Ascending aorta (tissue), 2 donors: ENCODE measurements at regions not wholly inside any gene's neighbourhood (a gene's known extent, or its start where the extent isn't known, plus 50 kb on each side); places are given as distances from the start of the nearest gene placed in this dataset.

Source experiments
- DNase-seq, 2 donors: peaks; one replicate each; pipeline ENCODE4 v3.0.0-alpha.2; 2019; ENCODE audit warnings: low spot score in 2 of 2
- H3K27ac ChIP-seq, 2 donors: fragments of 200-600 bp; sonication (generic); one replicate each; pipeline ENCODE4 v1.5.1; 2016 to 2017; ENCODE audit warnings: mild to moderate bottlenecking in 1 of 2
- H3K27me3 ChIP-seq: fragments of 200-600 bp; sonication (generic); one replicate; pipeline ENCODE4 v1.5.1; 2017
- H3K36me3 ChIP-seq, 2 donors: fragments of 200-600 bp; sonication (generic); one replicate each; pipeline ENCODE4 v1.5.1; 2016
- H3K4me1 ChIP-seq, 2 donors: fragments of 200-600 bp; sonication (generic); one replicate each; pipeline ENCODE4 v1.5.1; 2016 to 2017; ENCODE audit warnings: mild to moderate bottlenecking in 1 of 2
- H3K4me3 ChIP-seq, 2 donors: fragments of 200-600 bp; sonication (generic); one replicate each; pipeline ENCODE4 v1.5.1; 2016 to 2017; ENCODE audit warnings: mild to moderate bottlenecking in 1 of 2
- H3K9me3 ChIP-seq, 2 donors: fragments of 200-600 bp; sonication (generic); one replicate each; pipeline ENCODE4 v1.5.1; 2016
- intact Hi-C: fragments of 100-400 bp; cut with DNase I; formaldehyde crosslinking; loops from one replicate; pipeline ENCODE4 v1.15.1; 2023
- TF ChIP-seq, protein P1 (sequence below), 3 experiments: fragments of 200-600 bp in 2 of 3; fragments of 450-650 bp in 1 of 3; sonication (generic) in 2 of 3; IDR thresholded peaks; one replicate each; pipeline ENCODE4 v1.5.1; 2016 to 2019; ENCODE audit warnings: antibody characterized with exemption in 3 of 3, mild to moderate bottlenecking in 1 of 3, moderate library complexity in 1 of 3

DNA sequence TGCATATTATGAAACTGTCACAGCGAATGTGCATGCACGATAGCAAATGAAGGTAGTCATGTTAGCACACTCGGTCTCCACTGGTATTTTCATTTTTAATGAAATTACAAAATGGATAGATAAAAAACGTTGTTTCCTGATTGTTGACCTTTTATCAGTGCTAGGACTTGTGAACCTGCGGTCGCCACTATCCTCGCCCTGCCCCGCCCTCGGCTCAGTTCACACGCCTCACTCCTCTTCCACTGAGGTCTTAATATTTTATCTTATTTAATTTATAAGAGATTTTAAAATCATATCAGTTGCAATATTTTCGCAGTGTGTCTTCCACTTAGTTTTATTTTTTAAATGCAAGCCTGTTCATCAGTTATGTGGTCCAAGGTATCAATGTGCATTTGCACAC lies 382.6 kb upstream of the IRX4 start:
- DNase-seq: no peak
- Histone ChIP-seq H3K4me1 (no peaks in the 10 kb centered on the region), H3K36me3 (no peaks in the 10 kb centered on the region), H3K27ac (no peak overlapping the region), H3K27me3 (no peaks in the 10 kb centered on the region), H3K4me3 (no peak overlapping the region), H3K9me3 (no peaks in the 10 kb centered on the region)
- TF ChIP-seq, protein P1, sequence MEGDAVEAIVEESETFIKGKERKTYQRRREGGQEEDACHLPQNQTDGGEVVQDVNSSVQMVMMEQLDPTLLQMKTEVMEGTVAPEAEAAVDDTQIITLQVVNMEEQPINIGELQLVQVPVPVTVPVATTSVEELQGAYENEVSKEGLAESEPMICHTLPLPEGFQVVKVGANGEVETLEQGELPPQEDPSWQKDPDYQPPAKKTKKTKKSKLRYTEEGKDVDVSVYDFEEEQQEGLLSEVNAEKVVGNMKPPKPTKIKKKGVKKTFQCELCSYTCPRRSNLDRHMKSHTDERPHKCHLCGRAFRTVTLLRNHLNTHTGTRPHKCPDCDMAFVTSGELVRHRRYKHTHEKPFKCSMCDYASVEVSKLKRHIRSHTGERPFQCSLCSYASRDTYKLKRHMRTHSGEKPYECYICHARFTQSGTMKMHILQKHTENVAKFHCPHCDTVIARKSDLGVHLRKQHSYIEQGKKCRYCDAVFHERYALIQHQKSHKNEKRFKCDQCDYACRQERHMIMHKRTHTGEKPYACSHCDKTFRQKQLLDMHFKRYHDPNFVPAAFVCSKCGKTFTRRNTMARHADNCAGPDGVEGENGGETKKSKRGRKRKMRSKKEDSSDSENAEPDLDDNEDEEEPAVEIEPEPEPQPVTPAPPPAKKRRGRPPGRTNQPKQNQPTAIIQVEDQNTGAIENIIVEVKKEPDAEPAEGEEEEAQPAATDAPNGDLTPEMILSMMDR (IDR thresholded peaks at IDR 0.05): no peak
- intact Hi-C loops: no loop called here

DNA sequence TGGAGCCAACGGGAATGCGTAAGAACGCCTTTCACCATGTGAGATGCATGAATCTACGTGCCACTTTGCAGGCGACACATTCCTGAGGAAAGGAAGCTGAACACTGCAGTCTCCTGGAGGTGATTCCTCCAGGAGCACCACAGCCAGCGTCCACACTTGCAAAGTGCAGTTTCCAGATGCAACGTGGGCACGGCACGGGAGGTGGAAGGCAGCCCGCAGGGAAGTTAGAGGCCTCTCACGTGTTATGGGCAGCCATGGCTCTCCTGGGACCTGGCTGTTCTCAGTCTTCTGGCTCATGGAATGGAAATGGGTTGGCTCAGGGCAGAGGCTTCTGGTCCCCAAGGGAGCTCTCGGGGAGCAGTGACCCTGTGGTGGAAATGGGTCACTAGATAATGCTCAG lies 381.0 kb upstream of the IRX4 start:
- TF ChIP-seq, protein P1 (IDR thresholded peaks at IDR 0.05): no peak
- Histone ChIP-seq H3K4me3 (no peak overlapping the region), H3K36me3 (no peaks in the 10 kb centered on the region), H3K4me1 (no peaks in the 10 kb centered on the region), H3K9me3 (no peaks in the 10 kb centered on the region), H3K27ac (no peak overlapping the region), H3K27me3 (no peaks in the 10 kb centered on the region)
- DNase-seq: no peak
- intact Hi-C loops: no loop called here

DNA sequence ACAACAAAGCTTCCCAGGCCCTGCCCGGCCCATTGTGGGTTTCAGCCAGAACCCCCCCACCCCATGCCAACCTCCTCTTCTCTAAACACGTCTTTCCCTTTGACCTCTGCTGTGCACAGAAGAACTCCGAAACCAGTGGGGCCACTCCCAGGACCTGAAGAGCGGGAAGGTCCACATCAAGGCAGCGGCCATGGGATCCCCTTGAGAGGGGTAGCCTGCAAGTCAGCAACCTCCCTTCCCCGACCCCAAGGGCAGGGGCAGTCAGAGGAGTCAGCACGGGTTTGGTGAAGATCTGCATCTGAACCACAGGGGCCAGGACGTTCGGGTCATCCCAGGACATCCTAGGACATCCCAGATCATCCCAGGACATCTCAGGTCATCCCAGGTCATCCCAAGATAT lies 379.9 kb upstream of the IRX4 start:
- Histone ChIP-seq H3K9me3 (no peaks in the 10 kb centered on the region), H3K27ac (no peak overlapping the region), H3K4me3 (no peak overlapping the region), H3K36me3 (no peaks in the 10 kb centered on the region), H3K27me3 (no peaks in the 10 kb centered on the region), H3K4me1 (no peaks in the 10 kb centered on the region)
- intact Hi-C loops: no loop called here
- DNase-seq: no peak
- TF ChIP-seq, protein P1 (IDR thresholded peaks at IDR 0.05): no peak

DNA sequence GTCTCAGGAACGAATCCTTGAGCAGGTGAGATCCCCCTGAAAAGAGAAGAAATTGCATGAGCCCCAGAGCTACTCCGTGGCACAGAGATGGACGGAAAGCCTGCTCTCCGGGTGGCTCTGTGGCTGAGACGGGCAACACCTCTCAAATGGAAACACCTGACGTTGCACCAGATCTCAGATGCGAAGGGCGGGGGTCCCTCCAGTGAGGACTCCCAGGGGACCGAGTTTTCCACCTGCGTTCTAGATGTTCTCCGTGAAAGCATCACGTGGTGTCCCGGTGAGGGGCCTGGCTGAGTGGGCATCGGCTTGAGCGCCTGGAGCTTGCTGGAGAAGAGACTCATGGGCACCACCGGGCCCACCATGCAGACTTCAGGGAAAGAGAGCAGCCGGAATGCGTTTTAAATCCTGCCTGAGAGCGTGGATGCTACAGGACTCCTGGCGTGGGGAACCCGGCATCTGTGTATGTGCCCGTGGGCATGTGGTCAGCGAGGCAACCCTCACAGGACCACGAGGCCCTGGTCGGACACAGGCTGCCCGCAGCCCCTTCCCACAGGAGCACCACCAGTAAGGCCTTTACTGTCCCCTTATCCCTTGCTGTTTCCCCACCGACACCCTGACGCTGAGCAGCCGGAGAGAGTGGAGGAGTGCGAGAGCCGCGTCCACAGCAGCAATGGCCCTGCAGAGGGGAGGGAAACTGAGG lies 378.4 kb upstream of the IRX4 start:
- Histone ChIP-seq H3K36me3 (no peaks in the 10 kb centered on the region), H3K27me3 (no peaks in the 10 kb centered on the region), H3K27ac (no peak overlapping the region), H3K4me1 (no peaks in the 10 kb centered on the region), H3K9me3 (no peaks in the 10 kb centered on the region), H3K4me3 (no peak overlapping the region)
- TF ChIP-seq, protein P1 (IDR thresholded peaks at IDR 0.05): no peak
- intact Hi-C loops: no loop called here
- DNase-seq: no peak

DNA sequence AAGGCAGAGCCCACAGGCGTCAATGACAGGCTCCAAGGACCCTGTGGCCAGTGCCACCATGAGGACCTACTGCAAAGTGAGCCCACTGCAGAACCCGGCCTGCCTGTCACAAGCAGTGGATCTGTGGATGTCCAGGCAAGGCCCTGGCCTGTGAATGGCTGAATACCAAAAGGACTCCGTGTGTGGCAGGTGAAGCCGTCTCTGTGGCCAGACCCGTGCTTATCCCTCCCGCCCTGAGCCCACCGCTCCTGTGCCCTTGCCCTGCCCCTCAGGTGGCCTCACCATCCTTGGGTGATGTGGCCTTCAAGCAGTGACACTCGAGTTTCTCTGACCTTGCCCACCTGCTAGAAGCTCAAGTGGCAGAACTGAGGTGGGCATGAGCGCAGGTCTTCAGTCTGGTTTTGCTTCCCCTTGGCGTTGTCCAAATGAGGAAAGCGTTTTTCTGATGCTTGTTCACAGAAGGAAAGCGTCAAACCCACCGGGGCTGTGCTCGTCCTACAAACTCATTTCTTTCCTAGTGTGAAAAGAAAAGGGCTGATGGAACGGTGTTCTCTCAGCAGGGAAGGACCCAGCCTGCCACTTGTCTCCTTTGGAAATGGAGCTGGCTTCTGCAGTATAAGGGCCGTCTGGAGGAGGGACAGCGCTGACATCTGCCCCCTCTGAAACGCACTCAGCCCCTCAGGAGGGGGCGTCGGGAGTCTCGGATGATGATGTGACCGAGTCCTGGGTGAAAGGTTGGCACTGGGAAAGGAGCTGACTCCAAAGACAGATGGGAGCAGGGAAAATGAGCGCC lies 377.7 kb upstream of the IRX4 start:
- intact Hi-C loops: no loop called here
- DNase-seq: peak in 1 of 2 donors; percentile 43

More for the DNA sequence above, 377.7 kb upstream of the IRX4 start:
- H3K27me3 ChIP-seq: no peaks in the 10 kb centered on the region
- H3K4me1 ChIP-seq: no peaks in the 10 kb centered on the region
- H3K9me3 ChIP-seq: no peaks in the 10 kb centered on the region
- H3K27ac ChIP-seq: no peak overlapping the region
- no peaks in the 10 kb centered on the region for H3K36me3 ChIP-seq
- no peak overlapping the region for H3K4me3 ChIP-seq
- TF ChIP-seq, protein P1 (IDR thresholded peaks at IDR 0.05): no peak
